H9 (cell line): ENCODE measurements at regions not wholly inside any gene's neighbourhood (a gene's known extent, or its start where the extent isn't known, plus 50 kb on each side); places are given as distances from the start of the nearest gene placed in this dataset.

ENCODE experiments used
- DNase-seq: peaks from one replicate; pipeline ENCODE4 v3.0.0-alpha.2; 2017
- H2AFZ ChIP-seq: one replicate; pipeline ENCODE4 v1.6.1; 2013; ENCODE audit warnings: mild to moderate bottlenecking, low read length, control low read depth, moderate library complexity
- H2AK5ac ChIP-seq: 2 replicates; pipeline ENCODE4 v1.6.1; 2013; ENCODE audit warnings: low read length, control low read depth, mixed read lengths; ENCODE audit not compliant: insufficient read length
- H2BK120ac ChIP-seq: one replicate; pipeline ENCODE4 v1.6.1; 2013; ENCODE audit warnings: low read depth, mild to moderate bottlenecking, low read length, control low read depth, inconsistent platforms; ENCODE audit not compliant: poor library complexity, severe bottlenecking
- H2BK12ac ChIP-seq: 2 replicates; pipeline ENCODE4 v1.6.1; 2013; ENCODE audit warnings: low read length, control low read depth, mixed read lengths, low read depth; ENCODE audit not compliant: insufficient read length
- H2BK15ac ChIP-seq: 2 replicates; pipeline ENCODE4 v1.6.1; 2013; ENCODE audit warnings: low read depth, low read length, control low read depth
- H2BK20ac ChIP-seq: one replicate; pipeline ENCODE4 v1.6.1; 2013; ENCODE audit warnings: low read depth, mild to moderate bottlenecking, low read length, control low read depth, inconsistent platforms; ENCODE audit not compliant: poor library complexity, severe bottlenecking
- H2BK5ac ChIP-seq: 2 replicates; pipeline ENCODE4 v1.6.1; 2013; ENCODE audit warnings: low read length, control low read depth, mixed read lengths; ENCODE audit not compliant: insufficient read length
- H3K14ac ChIP-seq: 2 replicates; pipeline ENCODE4 v1.6.1; 2013; ENCODE audit warnings: low read length, control low read depth; ENCODE audit not compliant: insufficient read depth
- H3K18ac ChIP-seq: 2 replicates; pipeline ENCODE4 v1.6.1; 2013; ENCODE audit warnings: low read depth, mild to moderate bottlenecking, mixed read lengths, low read length, control low read depth; ENCODE audit not compliant: insufficient read length
- H3K23ac ChIP-seq: 2 replicates; pipeline ENCODE4 v1.6.1; 2013; ENCODE audit warnings: low read length, control low read depth, mixed read lengths, low read depth; ENCODE audit not compliant: insufficient read length
- H3K23me2 ChIP-seq: 2 replicates; pipeline ENCODE4 v1.6.1; 2013; ENCODE audit warnings: low read depth, mild to moderate bottlenecking, mixed read lengths, low read length, control low read depth; ENCODE audit not compliant: insufficient read length, poor library complexity, severe bottlenecking
- H3K27ac ChIP-seq: 2 replicates; pipeline ENCODE4 v1.5.1; 2013; ENCODE audit warnings: low read length, control low read depth, mixed read lengths, low read depth; ENCODE audit not compliant: insufficient read length
- H3K27me3 ChIP-seq: 2 replicates; pipeline ENCODE4 v1.6.1; 2013; ENCODE audit warnings: low read length, control low read depth, inconsistent platforms; ENCODE audit not compliant: insufficient read depth
- H3K4ac ChIP-seq: 2 replicates; pipeline ENCODE4 v1.6.1; 2013; ENCODE audit warnings: low read depth, mild to moderate bottlenecking, control low read depth, inconsistent platforms, low read length, moderate library complexity
- H3K4me1 ChIP-seq: 2 replicates; pipeline ENCODE4 v1.6.1; 2013; ENCODE audit warnings: low read length, control low read depth, inconsistent platforms; ENCODE audit not compliant: insufficient read depth
- H3K4me2 ChIP-seq: 2 replicates; pipeline ENCODE4 v1.6.1; 2013; ENCODE audit warnings: low read length, control low read depth, mixed read lengths; ENCODE audit not compliant: insufficient read length, insufficient read depth
- H3K56ac ChIP-seq: 2 replicates; pipeline ENCODE4 v1.6.1; 2013; ENCODE audit warnings: low read depth, mild to moderate bottlenecking, mixed read lengths, low read length, control low read depth; ENCODE audit not compliant: insufficient read length
- H3K79me1 ChIP-seq: 2 replicates; pipeline ENCODE4 v1.6.1; 2013; ENCODE audit warnings: low read depth, mild to moderate bottlenecking, moderate library complexity, low read length, control low read depth, inconsistent platforms; ENCODE audit not compliant: insufficient read depth, poor library complexity, severe bottlenecking
- H3K79me2 ChIP-seq: 2 replicates; pipeline ENCODE4 v1.6.1; 2013; ENCODE audit warnings: low read length, control low read depth, inconsistent platforms; ENCODE audit not compliant: insufficient read depth
- H3K9ac ChIP-seq: 2 replicates; pipeline ENCODE4 v1.6.1; 2013; ENCODE audit warnings: low read length, control low read depth, mixed read lengths; ENCODE audit not compliant: insufficient read length; ENCODE audit errors: extremely low read depth
- H3K9me3 ChIP-seq: one replicate; pipeline ENCODE4 v1.6.1; 2013; ENCODE audit warnings: low read depth, low read length, inconsistent platforms; ENCODE audit not compliant: control insufficient read depth
- H3T11ph ChIP-seq: one replicate; pipeline ENCODE4 v1.6.1; 2013; ENCODE audit warnings: mild to moderate bottlenecking, low read length, control low read depth, inconsistent platforms
- H4K20me1 ChIP-seq: one replicate; pipeline ENCODE4 v1.6.1; 2013; ENCODE audit not compliant: control insufficient read depth, insufficient read length, insufficient read depth
- H4K5ac ChIP-seq: 2 replicates; pipeline ENCODE4 v1.6.1; 2013; ENCODE audit warnings: low read depth, mild to moderate bottlenecking, mixed read lengths, low read length, control low read depth; ENCODE audit not compliant: insufficient read length
- H4K8ac ChIP-seq: replicated peaks from 2 replicates; pipeline ENCODE4 v1.6.1; 2013; ENCODE audit warnings: low read length, control low read depth, mixed read lengths, low read depth; ENCODE audit not compliant: insufficient read length
- H4K91ac ChIP-seq: 2 replicates; pipeline ENCODE4 v1.6.1; 2013; ENCODE audit warnings: low read depth, mild to moderate bottlenecking, moderate library complexity, mixed read lengths, low read length, control low read depth; ENCODE audit not compliant: insufficient read length
- H3K27ac Mint-ChIP-seq, 3 experiments: 2 replicates in 2 of 3; 3 replicates in 1 of 3; pipeline ENCODE4 v1.8.0; 2020 to 2021; ENCODE audit warnings: mixed read lengths in 3 of 3, mild to moderate bottlenecking in 1 of 3, moderate library complexity in 1 of 3
- H3K27me3 Mint-ChIP-seq: 2 replicates; pipeline ENCODE4 v1.8.0; 2021; ENCODE audit warnings: low read depth, mild to moderate bottlenecking, moderate library complexity, mixed read lengths
- H3K36me3 Mint-ChIP-seq, 3 experiments: 2 replicates in 2 of 3; 3 replicates in 1 of 3; pipeline ENCODE4 v1.8.0; 2020 to 2021; ENCODE audit warnings: low read depth in 3 of 3, mixed read lengths in 3 of 3; ENCODE audit not compliant: insufficient read depth in 1 of 3
- H3K4me1 Mint-ChIP-seq, 2 experiments: 2 replicates each; pipeline ENCODE4 v1.8.0; 2020; ENCODE audit warnings: mixed read lengths in 2 of 2
- H3K4me3 Mint-ChIP-seq, 2 experiments: 2 replicates in 1 of 2; 3 replicates in 1 of 2; pipeline ENCODE4 v1.8.0; 2020 to 2021; ENCODE audit warnings: mild to moderate bottlenecking in 2 of 2, mixed read lengths in 2 of 2, moderate library complexity in 1 of 2
- H3K9me3 Mint-ChIP-seq, 2 experiments: 2 replicates in 1 of 2; 3 replicates in 1 of 2; pipeline ENCODE4 v1.8.0; 2020; ENCODE audit warnings: mild to moderate bottlenecking in 2 of 2, mixed read lengths in 2 of 2, moderate library complexity in 1 of 2
- CTCF ChIP-seq: fragments of 200-600 bp; sonication (generic); conservative IDR thresholded peaks from 3 replicates; pipeline ENCODE4 v1.8.0; 2021; ENCODE audit warnings: antibody characterized with exemption, mild to moderate bottlenecking
- WGBS: extraction: QIAGEN DNeasy Blood & Tissue Kit; methylation state at CpG from one replicate; pipeline ENCODE4 v1.1.7; 2013; ENCODE audit warnings: missing lambda C conversion rate, low lambda C conversion rate, mixed read lengths; ENCODE audit not compliant: insufficient read length; ENCODE audit errors: extremely low coverage; 5-methylcytosine and 5-hydroxymethylcytosine counted together

- Histone ChIP-seq H3K27me3 (no peaks in the 10 kb centered on the region), H2BK120ac (no peak overlapping the region)
These were observed 64.1 kb upstream of the NNAT start for GRCh38 chr20:37456948-37457347.

More at GRCh38 chr20:37456948-37457347, 64.1 kb upstream of the NNAT start:
- Histone ChIP-seq H4K8ac (no peak overlapping the region), H3K9me3 (no peaks in the 10 kb centered on the region), H2BK15ac (no peak overlapping the region), H3K79me1 (no peaks in the 10 kb centered on the region), H3K4me2 (no peak overlapping the region), H3K79me2 (no peaks in the 10 kb centered on the region), H4K91ac (no peak overlapping the region), H3K4me1 (no peaks in the 10 kb centered on the region), H3K23me2 (no peaks in the 10 kb centered on the region), H3K18ac (no peak overlapping the region), H3T11ph (no peak overlapping the region), H3K27ac (no peak overlapping the region), H3K9ac (no peak overlapping the region), H2AK5ac (no peak overlapping the region), H3K23ac (no peak overlapping the region), H4K20me1 (no peaks in the 10 kb centered on the region), H2BK20ac (no peak overlapping the region), H4K5ac (no peak overlapping the region), H2BK12ac (no peak overlapping the region), H3K56ac (no peak overlapping the region), H2AFZ (no peak overlapping the region), H3K4ac (no peak overlapping the region), H2BK5ac (no peak overlapping the region), H3K14ac (no peak overlapping the region)
- WGBS, result no CpG with 5 or more reads among the region's 2 CpGs
- no peak for TF ChIP-seq CTCF
- Mint-ChIP-seq H3K4me1 (no peaks in the 10 kb centered on the region), H3K9me3 (peaks cover 11 to 13% of the 10 kb centered on the region in 2 experiments), H3K27me3 (peaks cover 24% of the 10 kb centered on the region), H3K4me3 (no peak overlapping the region), H3K36me3 (no peaks in the 10 kb centered on the region; a peak in 1 of 7 replicates), H3K27ac (no peak overlapping the region)
- no peak for DNase-seq
